SK-N-SH treated with all-trans-retinoic acid at 6 μM for 48 hours (cell line): ENCODE measurements at regions not wholly inside any gene's neighbourhood (a gene's known extent, or its start where the extent isn't known, plus 50 kb on each side); places are given as distances from the start of the nearest gene placed in this dataset.

Source experiments
- ATAC-seq: fragments of 200-7000 bp; cut with Tn5 transposase; 3 replicates; pipeline ENCODE4 v1.9.1; 2020; ENCODE audit warnings: mild to moderate bottlenecking, moderate library complexity
- ARNTL ChIP-seq: fragments of 450-650 bp; formaldehyde crosslinking; IDR thresholded peaks from 2 replicates; pipeline ENCODE4 v1.5.0; 2020; ENCODE audit warnings: low read depth, mild to moderate bottlenecking, moderate library complexity, borderline replicate concordance
- BACH2 ChIP-seq: fragments of 250-450 bp; sonication (Bioruptor Pico); IDR thresholded peaks from 2 replicates; pipeline ENCODE4 v1.9.0; 2021; ENCODE audit warnings: mild to moderate bottlenecking, borderline replicate concordance
- CREB5 ChIP-seq: fragments of 250-450 bp; sonication (Bioruptor Pico); IDR thresholded peaks from 2 replicates; pipeline ENCODE4 v1.5.1; 2020; ENCODE audit warnings: low read depth, mild to moderate bottlenecking, moderate library complexity
- CSDC2 ChIP-seq: fragments of 250-450 bp; sonication (Bioruptor Pico); IDR thresholded peaks from 2 replicates; pipeline ENCODE4 v1.5.0; 2020; ENCODE audit warnings: mild to moderate bottlenecking, moderate library complexity
- GLIS3 ChIP-seq: fragments of 250-450 bp; sonication (Bioruptor Pico); IDR thresholded peaks from 2 replicates; pipeline ENCODE4 v1.5.0; 2020; ENCODE audit warnings: mild to moderate bottlenecking, moderate library complexity
- ISL1 ChIP-seq: fragments of 250-450 bp; sonication (Bioruptor Pico); IDR thresholded peaks from 2 replicates; pipeline ENCODE4 v2.1.2; 2022; ENCODE audit warnings: mild to moderate bottlenecking, moderate library complexity
- OSR1 ChIP-seq: fragments of 250-450 bp; sonication (Bioruptor Pico); IDR thresholded peaks from 2 replicates; pipeline ENCODE4 v1.8.0; 2022; ENCODE audit warnings: moderate library complexity, mild to moderate bottlenecking, inconsistent platforms
- PATZ1 ChIP-seq: fragments of 250-450 bp; sonication (Bioruptor Pico); IDR thresholded peaks from 2 replicates; pipeline ENCODE4 v1.8.0; 2020; ENCODE audit warnings: mild to moderate bottlenecking, moderate library complexity, borderline replicate concordance
- PPARA ChIP-seq: fragments of 250-450 bp; sonication (Bioruptor Pico); IDR thresholded peaks from 2 replicates; pipeline ENCODE4 v1.5.0; 2020; ENCODE audit warnings: mild to moderate bottlenecking, borderline replicate concordance
- RARB ChIP-seq: fragments of 250-450 bp; sonication (Bioruptor Pico); IDR thresholded peaks from 2 replicates; pipeline ENCODE4 v1.8.0; 2021; ENCODE audit warnings: mild to moderate bottlenecking, moderate library complexity
- SNAI2 ChIP-seq: fragments of 250-450 bp; sonication (Bioruptor Pico); IDR thresholded peaks from 2 replicates; pipeline ENCODE4 v1.5.0; 2020; ENCODE audit warnings: mild to moderate bottlenecking, moderate library complexity
- TOX ChIP-seq: fragments of 250-450 bp; sonication (Bioruptor Pico); IDR thresholded peaks from 2 replicates; pipeline ENCODE4 v1.8.0; 2021; ENCODE audit warnings: mild to moderate bottlenecking, moderate library complexity, borderline replicate concordance
- ZFP3 ChIP-seq: fragments of 250-450 bp; sonication (Bioruptor Pico); IDR thresholded peaks from 2 replicates; pipeline ENCODE4 v1.5.0; 2020; ENCODE audit warnings: mild to moderate bottlenecking, moderate library complexity
- ZFP30 ChIP-seq: fragments of 450-650 bp; formaldehyde crosslinking; IDR thresholded peaks from 2 replicates; pipeline ENCODE4 v1.5.0; 2022; ENCODE audit warnings: mild to moderate bottlenecking, moderate library complexity
- ZNF70 ChIP-seq: fragments of 450-650 bp; formaldehyde crosslinking; IDR thresholded peaks from 2 replicates; pipeline ENCODE4 v1.5.0; 2020; ENCODE audit warnings: mild to moderate bottlenecking, moderate library complexity
- ZNF8 ChIP-seq: fragments of 450-650 bp; formaldehyde crosslinking; IDR thresholded peaks from 2 replicates; pipeline ENCODE4 v1.5.0; 2020; ENCODE audit warnings: mild to moderate bottlenecking, moderate library complexity
- TF ChIP-seq, protein P1 (sequence below): fragments of 250-450 bp; sonication (Bioruptor Pico); IDR thresholded peaks from 2 replicates; pipeline ENCODE4 v1.5.1; 2021; ENCODE audit warnings: mild to moderate bottlenecking, moderate library complexity
- TF ChIP-seq, protein P2 (sequence below): fragments of 250-450 bp; sonication (Bioruptor Pico); IDR thresholded peaks from 2 replicates; pipeline ENCODE4 v1.8.0; 2021; ENCODE audit warnings: low read depth, mild to moderate bottlenecking, moderate library complexity, borderline replicate concordance
- TF ChIP-seq, protein P3 (sequence below): fragments of 250-450 bp; sonication (Bioruptor Pico); IDR thresholded peaks from 2 replicates; pipeline ENCODE4 v1.5.0; 2020; ENCODE audit warnings: mild to moderate bottlenecking, moderate library complexity

GRCh38 chr12:46550266-46550879 is 177.8 kb upstream of the SLC38A2 start:
- TF ChIP-seq ZNF8 (no peak), ARNTL (no peak), SNAI2 (CRISPR knock-in tag) (no peak), CSDC2 (CRISPR knock-in tag) (no peak), ZNF70 (no peak), GLIS3 (CRISPR knock-in tag) (no peak), ZFP3 (CRISPR knock-in tag) (no peak), PPARA (CRISPR knock-in tag) (no peak)
- TF ChIP-seq, protein P1, sequence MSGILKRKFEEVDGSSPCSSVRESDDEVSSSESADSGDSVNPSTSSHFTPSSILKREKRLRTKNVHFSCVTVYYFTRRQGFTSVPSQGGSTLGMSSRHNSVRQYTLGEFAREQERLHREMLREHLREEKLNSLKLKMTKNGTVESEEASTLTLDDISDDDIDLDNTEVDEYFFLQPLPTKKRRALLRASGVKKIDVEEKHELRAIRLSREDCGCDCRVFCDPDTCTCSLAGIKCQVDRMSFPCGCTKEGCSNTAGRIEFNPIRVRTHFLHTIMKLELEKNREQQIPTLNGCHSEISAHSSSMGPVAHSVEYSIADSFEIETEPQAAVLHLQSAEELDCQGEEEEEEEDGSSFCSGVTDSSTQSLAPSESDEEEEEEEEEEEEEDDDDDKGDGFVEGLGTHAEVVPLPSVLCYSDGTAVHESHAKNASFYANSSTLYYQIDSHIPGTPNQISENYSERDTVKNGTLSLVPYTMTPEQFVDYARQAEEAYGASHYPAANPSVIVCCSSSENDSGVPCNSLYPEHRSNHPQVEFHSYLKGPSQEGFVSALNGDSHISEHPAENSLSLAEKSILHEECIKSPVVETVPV (CRISPR knock-in tag): no peak
- TF ChIP-seq, protein P2, sequence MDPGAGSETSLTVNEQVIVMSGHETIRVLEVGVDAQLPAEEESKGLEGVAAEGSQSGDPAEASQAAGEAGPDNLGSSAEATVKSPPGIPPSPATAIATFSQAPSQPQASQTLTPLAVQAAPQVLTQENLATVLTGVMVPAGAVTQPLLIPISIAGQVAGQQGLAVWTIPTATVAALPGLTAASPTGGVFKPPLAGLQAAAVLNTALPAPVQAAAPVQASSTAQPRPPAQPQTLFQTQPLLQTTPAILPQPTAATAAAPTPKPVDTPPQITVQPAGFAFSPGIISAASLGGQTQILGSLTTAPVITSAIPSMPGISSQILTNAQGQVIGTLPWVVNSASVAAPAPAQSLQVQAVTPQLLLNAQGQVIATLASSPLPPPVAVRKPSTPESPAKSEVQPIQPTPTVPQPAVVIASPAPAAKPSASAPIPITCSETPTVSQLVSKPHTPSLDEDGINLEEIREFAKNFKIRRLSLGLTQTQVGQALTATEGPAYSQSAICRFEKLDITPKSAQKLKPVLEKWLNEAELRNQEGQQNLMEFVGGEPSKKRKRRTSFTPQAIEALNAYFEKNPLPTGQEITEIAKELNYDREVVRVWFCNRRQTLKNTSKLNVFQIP (CRISPR knock-in tag): no peak
- no peak for ATAC-seq

DNA sequence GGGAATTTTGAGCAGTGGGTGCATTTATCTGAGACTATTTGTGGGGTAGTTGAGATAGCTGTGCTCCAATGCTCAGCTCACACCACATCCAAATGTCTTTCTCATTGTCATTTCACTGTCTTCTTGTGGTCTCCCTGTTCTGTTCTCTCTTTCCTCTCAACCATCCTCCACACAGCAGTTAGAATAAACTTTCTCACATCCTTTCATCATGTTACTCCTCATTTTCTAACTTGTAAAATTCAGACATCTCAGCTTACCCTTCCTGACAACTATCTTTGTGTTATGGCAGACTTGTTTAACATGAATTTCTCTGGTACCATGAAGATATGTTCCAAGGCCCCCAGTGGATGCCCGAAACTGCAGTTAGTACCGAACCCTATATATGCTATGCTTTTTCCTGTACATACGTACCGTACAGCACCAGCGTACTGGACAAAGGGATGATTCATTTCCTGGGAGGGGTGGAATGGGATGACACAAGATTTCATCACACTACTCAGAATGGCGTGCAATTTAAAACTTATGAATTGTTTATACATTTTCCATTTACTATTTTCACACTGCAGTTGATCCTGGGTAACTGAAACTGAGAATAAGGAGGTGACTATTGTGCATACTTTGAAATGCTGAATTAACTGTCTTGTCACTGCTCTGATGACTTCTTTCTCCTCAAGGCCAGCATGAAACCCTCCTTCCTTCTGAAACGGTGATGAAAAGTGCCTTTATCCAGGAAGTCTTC is 177.1 kb upstream of the SLC38A2 start:
- TF ChIP-seq ZNF70: no peak
- ATAC-seq: peak; percentile 72

DNA sequence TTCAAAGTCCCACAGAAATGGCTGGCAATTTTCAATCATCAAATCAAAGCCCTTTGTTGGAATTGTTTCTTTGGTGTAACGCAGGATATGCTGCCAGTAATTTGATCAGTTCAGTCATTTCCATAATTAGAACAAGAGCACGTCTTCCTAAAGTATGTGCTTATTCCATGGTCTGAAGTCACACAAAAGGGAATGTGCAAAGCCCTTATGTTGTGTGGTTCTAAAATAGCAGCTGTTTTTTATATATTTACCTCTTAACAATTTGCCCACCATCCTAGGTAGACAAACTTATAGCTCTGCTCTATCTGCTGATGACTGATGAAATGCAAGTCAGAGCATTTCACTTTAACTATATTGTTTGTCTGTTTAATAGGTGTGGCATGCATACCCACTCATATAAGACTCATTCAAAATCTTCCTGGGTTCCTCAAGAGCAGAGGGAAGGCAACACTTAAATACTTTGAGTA is 176.1 kb upstream of the SLC38A2 start:
- TF ChIP-seq PATZ1 (CRISPR knock-in tag) (no peak), CREB5 (no peak), TOX (no peak), ARNTL (no peak), BACH2 (CRISPR knock-in tag) (no peak), CSDC2 (CRISPR knock-in tag) (no peak), ZFP30 (no peak), RARB (CRISPR knock-in tag) (no peak), ISL1 (CRISPR knock-in tag) (no peak), GLIS3 (CRISPR knock-in tag) (no peak), PPARA (CRISPR knock-in tag) (no peak), SNAI2 (CRISPR knock-in tag) (no peak), OSR1 (no peak)
- TF ChIP-seq, protein P2 (CRISPR knock-in tag): no peak
- TF ChIP-seq, protein P3, sequence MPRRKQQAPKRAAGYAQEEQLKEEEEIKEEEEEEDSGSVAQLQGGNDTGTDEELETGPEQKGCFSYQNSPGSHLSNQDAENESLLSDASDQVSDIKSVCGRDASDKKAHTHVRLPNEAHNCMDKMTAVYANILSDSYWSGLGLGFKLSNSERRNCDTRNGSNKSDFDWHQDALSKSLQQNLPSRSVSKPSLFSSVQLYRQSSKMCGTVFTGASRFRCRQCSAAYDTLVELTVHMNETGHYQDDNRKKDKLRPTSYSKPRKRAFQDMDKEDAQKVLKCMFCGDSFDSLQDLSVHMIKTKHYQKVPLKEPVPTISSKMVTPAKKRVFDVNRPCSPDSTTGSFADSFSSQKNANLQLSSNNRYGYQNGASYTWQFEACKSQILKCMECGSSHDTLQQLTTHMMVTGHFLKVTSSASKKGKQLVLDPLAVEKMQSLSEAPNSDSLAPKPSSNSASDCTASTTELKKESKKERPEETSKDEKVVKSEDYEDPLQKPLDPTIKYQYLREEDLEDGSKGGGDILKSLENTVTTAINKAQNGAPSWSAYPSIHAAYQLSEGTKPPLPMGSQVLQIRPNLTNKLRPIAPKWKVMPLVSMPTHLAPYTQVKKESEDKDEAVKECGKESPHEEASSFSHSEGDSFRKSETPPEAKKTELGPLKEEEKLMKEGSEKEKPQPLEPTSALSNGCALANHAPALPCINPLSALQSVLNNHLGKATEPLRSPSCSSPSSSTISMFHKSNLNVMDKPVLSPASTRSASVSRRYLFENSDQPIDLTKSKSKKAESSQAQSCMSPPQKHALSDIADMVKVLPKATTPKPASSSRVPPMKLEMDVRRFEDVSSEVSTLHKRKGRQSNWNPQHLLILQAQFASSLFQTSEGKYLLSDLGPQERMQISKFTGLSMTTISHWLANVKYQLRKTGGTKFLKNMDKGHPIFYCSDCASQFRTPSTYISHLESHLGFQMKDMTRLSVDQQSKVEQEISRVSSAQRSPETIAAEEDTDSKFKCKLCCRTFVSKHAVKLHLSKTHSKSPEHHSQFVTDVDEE: no peak
- TF ChIP-seq, protein P1 (CRISPR knock-in tag): no peak
- peak; percentile 73 for ATAC-seq
